Hepatocyte (in vitro differentiated cells): ENCODE measurements at regions not wholly inside any gene's neighbourhood (a gene's known extent, or its start where the extent isn't known, plus 50 kb on each side); places are given as distances from the start of the nearest gene placed in this dataset.

Experiments used
- DNase-seq: peaks from one replicate; pipeline ENCODE4 v3.0.0-alpha.2; 2016; ENCODE audit warnings: low spot score
- H2AFZ ChIP-seq: fragments of 200-600 bp; sonication (generic); 2 replicates; pipeline ENCODE4 v1.6.0; 2016; ENCODE audit warnings: antibody characterized with exemption, mild to moderate bottlenecking
- H3K27ac ChIP-seq: fragments of 200-600 bp; sonication (generic); 2 replicates; pipeline ENCODE4 v1.5.1; 2016; ENCODE audit warnings: mild to moderate bottlenecking
- H3K27me3 ChIP-seq: fragments of 200-600 bp; sonication (generic); 2 replicates; pipeline ENCODE4 v1.6.1; 2016
- H3K36me3 ChIP-seq: fragments of 200-600 bp; sonication (generic); replicated peaks from 2 replicates; pipeline ENCODE4 v1.5.1; 2016; ENCODE audit warnings: low read depth; ENCODE audit not compliant: insufficient read depth
- H3K4me1 ChIP-seq: fragments of 200-600 bp; sonication (generic); 2 replicates; pipeline ENCODE4 v1.5.1; 2016; ENCODE audit warnings: mild to moderate bottlenecking, moderate library complexity; ENCODE audit not compliant: insufficient read depth
- H3K4me2 ChIP-seq: fragments of 200-600 bp; sonication (generic); 2 replicates; pipeline ENCODE4 v1.6.0; 2016
- H3K4me3 ChIP-seq: fragments of 200-600 bp; sonication (generic); 2 replicates; pipeline ENCODE4 v1.5.1; 2016; ENCODE audit warnings: mild to moderate bottlenecking
- H3K79me2 ChIP-seq: fragments of 200-600 bp; sonication (generic); 2 replicates; pipeline ENCODE4 v1.6.0; 2017; ENCODE audit warnings: mild to moderate bottlenecking
- H3K9me2 ChIP-seq: fragments of 200-600 bp; sonication (generic); replicated peaks from 2 replicates; pipeline ENCODE4 v1.6.0; 2017; ENCODE audit warnings: mild to moderate bottlenecking; ENCODE audit not compliant: insufficient read depth
- H3K9me3 ChIP-seq: fragments of 200-600 bp; sonication (generic); 2 replicates; pipeline ENCODE4 v1.5.1; 2016; ENCODE audit warnings: low read depth, mild to moderate bottlenecking
- H4K20me1 ChIP-seq: fragments of 200-600 bp; sonication (generic); 2 replicates; pipeline ENCODE4 v1.6.0; 2016; ENCODE audit warnings: mild to moderate bottlenecking; ENCODE audit not compliant: insufficient read depth, poor library complexity, severe bottlenecking
- CTCF ChIP-seq: fragments of 200-600 bp; sonication (generic); IDR thresholded peaks from 2 replicates; pipeline ENCODE4 v1.5.1; 2016; ENCODE audit warnings: antibody characterized with exemption, mild to moderate bottlenecking; ENCODE audit not compliant: poor library complexity
- EZH2 ChIP-seq: fragments of 200-600 bp; sonication (generic); IDR thresholded peaks from 2 replicates; pipeline ENCODE4 v1.6.1; 2016; ENCODE audit warnings: antibody characterized with exemption, mild to moderate bottlenecking, borderline replicate concordance
- EZH2phosphoT487 ChIP-seq: fragments of 200-600 bp; sonication (generic); IDR thresholded peaks from one replicate; pipeline ENCODE4 v1.6.1; 2018; ENCODE audit warnings: antibody characterized with exemption, mild to moderate bottlenecking, low read depth, moderate library complexity; ENCODE audit not compliant: unreplicated experiment, severe bottlenecking
- WGBS: methylation state at CpG from one replicate; pipeline ENCODE4 v1.1.6; 2016; ENCODE audit warnings: low lambda C conversion rate; ENCODE audit errors: missing lambda C conversion rate; 5-methylcytosine and 5-hydroxymethylcytosine counted together

GRCh38 chr2:230658577-230658876, 54.1 kb upstream of the CAB39 start:
- Histone ChIP-seq H3K4me1 (no peaks in the 10 kb centered on the region), H3K4me3 (no peak overlapping the region), H3K27ac (no peak overlapping the region), H3K9me3 (no peaks in the 10 kb centered on the region), H3K27me3 (no peaks in the 10 kb centered on the region), H3K79me2 (no peaks in the 10 kb centered on the region), H3K9me2 (no peaks in the 10 kb centered on the region), H3K36me3 (no peaks in the 10 kb centered on the region), H3K4me2 (no peak overlapping the region), H2AFZ (no peak overlapping the region), H4K20me1 (no peaks in the 10 kb centered on the region)
- 90% methylated on average over 1 of the region's 1 CpG for WGBS
- no peak for DNase-seq
- no peak for TF ChIP-seq CTCF
- no peak for TF ChIP-seq EZH2phosphoT487
- TF ChIP-seq EZH2: no peak

GRCh38 chr2:230658877-230659652, 53.6 kb upstream of the CAB39 start:
- no peaks in the 10 kb centered on the region for H3K9me3 ChIP-seq
- no peaks in the 10 kb centered on the region for H3K27me3 ChIP-seq
- no peaks in the 10 kb centered on the region for H3K4me1 ChIP-seq
- no peak overlapping the region for H3K4me3 ChIP-seq
- H3K4me2 ChIP-seq: no peak overlapping the region
- no peaks in the 10 kb centered on the region for H4K20me1 ChIP-seq
- WGBS: 88% methylated on average over 11 of the region's 11 CpGs
- H3K79me2 ChIP-seq: no peaks in the 10 kb centered on the region
- no peak for TF ChIP-seq EZH2
- TF ChIP-seq CTCF: no peak
- TF ChIP-seq EZH2phosphoT487: no peak
- no peak overlapping the region for H3K27ac ChIP-seq
- H3K9me2 ChIP-seq: no peaks in the 10 kb centered on the region
- no peak overlapping the region for H2AFZ ChIP-seq
- no peak for DNase-seq
- no peaks in the 10 kb centered on the region for H3K36me3 ChIP-seq

GRCh38 chr2:230660294-230661060, 52.2 kb upstream of the CAB39 start:
- H3K79me2 ChIP-seq: no peaks in the 10 kb centered on the region
- TF ChIP-seq CTCF (no peak), EZH2 (no peak), EZH2phosphoT487 (no peak)
- H3K36me3 ChIP-seq: no peaks in the 10 kb centered on the region
- H3K4me1 ChIP-seq: no peaks in the 10 kb centered on the region
- H3K9me3 ChIP-seq: no peaks in the 10 kb centered on the region
- H3K27me3 ChIP-seq: no peaks in the 10 kb centered on the region
- no peak overlapping the region for H3K4me3 ChIP-seq
- no peaks in the 10 kb centered on the region for H3K9me2 ChIP-seq
- WGBS: 75% methylated on average over 15 of the region's 15 CpGs
- no peak overlapping the region for H3K4me2 ChIP-seq
- no peak overlapping the region for H2AFZ ChIP-seq
- H3K27ac ChIP-seq: no peak overlapping the region
- DNase-seq: no peak
- H4K20me1 ChIP-seq: no peaks in the 10 kb centered on the region
